Left lung (tissue), 4 donors: ENCODE measurements at regions not wholly inside any gene's neighbourhood (a gene's known extent, or its start where the extent isn't known, plus 50 kb on each side); places are given as distances from the start of the nearest gene placed in this dataset.

ENCODE experiments used
- ATAC-seq: fragments of 200-7000 bp; cut with Tn5 transposase; one replicate; pipeline ENCODE4 v1.9.1; 2020; ENCODE audit warnings: moderate library complexity
- DNase-seq, 4 donors: peaks; one replicate each; pipeline ENCODE4 v3.0.0-alpha.2; 2013 to 2020
- H3K27ac ChIP-seq, 2 donors: fragments of 200-600 bp; sonication (generic) in 1 of 2; one replicate each; pipeline versions ENCODE4 v1.5.0 to v1.8.0; 2020 to 2021
- H3K27me3 ChIP-seq, 2 donors: fragments of 200-600 bp; sonication (generic) in 1 of 2; one replicate each; pipeline versions ENCODE4 v1.5.0 to v1.8.0; 2020 to 2021
- H3K36me3 ChIP-seq, 2 donors: fragments of 200-600 bp; sonication (generic) in 1 of 2; one replicate each; pipeline versions ENCODE4 v1.5.0 to v1.8.0; 2020 to 2021
- H3K4me1 ChIP-seq, 2 donors: fragments of 200-600 bp; one replicate each; pipeline ENCODE4 v1.8.0; 2021
- H3K4me3 ChIP-seq, 2 donors: fragments of 200-600 bp; sonication (generic) in 1 of 2; one replicate each; pipeline versions ENCODE4 v1.5.0 to v1.8.0; 2020 to 2021; ENCODE audit warnings: mild to moderate bottlenecking in 1 of 2
- H3K9me3 ChIP-seq, 2 donors: fragments of 200-600 bp; sonication (generic) in 1 of 2; one replicate each; pipeline versions ENCODE4 v1.5.0 to v1.8.0; 2020 to 2021
- CTCF ChIP-seq, 2 donors: fragments of 200-600 bp; sonication (generic) in 1 of 2; IDR thresholded peaks; one replicate each; pipeline versions ENCODE4 v1.5.0 to v1.8.0; 2021; ENCODE audit warnings: antibody characterized with exemption in 2 of 2
- intact Hi-C, 2 donors: fragments of 100-400 bp; cut with DNase I; formaldehyde crosslinking; loops; one replicate each; pipeline versions ENCODE4 v1.11.2 to v1.14.2; 2022
- donor health status: DM: no; HTN: yes; CAD: no.
- donor health status: DM: no; HTN: no; CAD: no.

GRCh38 chr13:53863520-53863919 is 834.9 kb downstream of the OLFM4 start:
- DNase-seq (no peak), ATAC-seq (no peak)
- no peak overlapping the region for H3K27ac ChIP-seq
- no peaks in the 10 kb centered on the region for H3K36me3 ChIP-seq
- H3K9me3 ChIP-seq, result no peaks in the 10 kb centered on the region
- H3K4me3 ChIP-seq, result no peak overlapping the region
- TF ChIP-seq CTCF (IDR thresholded peaks at IDR 0.05), result no peak
- H3K27me3 ChIP-seq, result no peaks in the 10 kb centered on the region
- intact Hi-C loops, result no loop called here
- no peaks in the 10 kb centered on the region for H3K4me1 ChIP-seq

DNA sequence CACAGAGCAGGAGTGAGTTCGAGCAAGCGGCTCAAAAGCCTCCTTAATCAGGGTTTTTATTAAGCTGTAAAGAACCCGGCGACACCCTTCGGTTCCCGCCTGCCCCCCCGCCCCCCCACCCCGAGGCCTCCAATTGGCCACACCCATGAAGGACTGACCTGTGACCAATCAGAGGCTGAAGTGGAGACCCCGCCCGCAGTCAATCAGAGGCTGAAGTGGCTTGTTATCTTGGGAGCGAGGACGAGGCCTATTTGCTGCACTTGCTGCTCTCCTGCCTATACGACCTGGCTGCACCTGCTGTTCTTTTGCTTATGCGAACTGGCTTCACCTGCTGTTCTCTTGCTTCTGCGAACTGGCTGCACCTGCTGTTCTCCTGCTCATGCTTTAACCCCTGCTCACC is 844.9 kb downstream of the OLFM4 start:
- Histone ChIP-seq H3K27me3 (no peaks in the 10 kb centered on the region), H3K9me3 (no peaks in the 10 kb centered on the region), H3K36me3 (no peaks in the 10 kb centered on the region), H3K4me3 (no peak overlapping the region), H3K4me1 (no peaks in the 10 kb centered on the region), H3K27ac (no peak overlapping the region)
- DNase-seq (peak in 1 of 4 donors; percentile 31), ATAC-seq (no peak)
- intact Hi-C loops, result no loop called here
- TF ChIP-seq CTCF (IDR thresholded peaks at IDR 0.05), result no peak

GRCh38 chr13:53878861-53879260 is 850.2 kb downstream of the OLFM4 start:
- no peaks in the 10 kb centered on the region for H3K36me3 ChIP-seq
- no peak for DNase-seq
- intact Hi-C loops, result no loop called here
- H3K9me3 ChIP-seq, result no peaks in the 10 kb centered on the region
- no peak for TF ChIP-seq CTCF (IDR thresholded peaks at IDR 0.05)
- no peak overlapping the region for H3K4me3 ChIP-seq
- H3K27ac ChIP-seq, result no peak overlapping the region
- no peak for ATAC-seq
- no peaks in the 10 kb centered on the region for H3K4me1 ChIP-seq
- no peaks in the 10 kb centered on the region for H3K27me3 ChIP-seq

DNA sequence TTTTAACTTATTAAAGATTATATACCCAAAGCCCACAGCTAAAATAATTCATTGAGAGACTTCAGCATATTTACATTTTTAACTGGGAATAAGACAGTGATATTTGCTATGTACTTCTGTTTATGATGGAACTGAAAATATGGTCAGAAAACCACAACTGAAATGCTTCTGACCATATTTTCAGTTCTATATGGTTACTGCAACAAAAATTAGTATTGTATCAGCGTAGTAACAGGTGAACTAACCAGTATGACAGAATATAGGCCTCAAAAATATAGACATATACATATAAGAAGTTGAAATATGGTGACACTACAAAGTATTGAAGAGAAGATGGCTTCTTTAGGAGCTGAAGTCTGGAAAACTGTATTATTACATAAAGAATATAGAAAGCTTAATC is 857.4 kb downstream of the OLFM4 start:
- Histone ChIP-seq H3K9me3 (no peaks in the 10 kb centered on the region), H3K4me1 (no peaks in the 10 kb centered on the region), H3K4me3 (no peak overlapping the region), H3K36me3 (no peaks in the 10 kb centered on the region), H3K27ac (no peak overlapping the region), H3K27me3 (no peaks in the 10 kb centered on the region)
- no peak for TF ChIP-seq CTCF (IDR thresholded peaks at IDR 0.05)
- DNase-seq (no peak), ATAC-seq (no peak)
- intact Hi-C loops, result no loop called here

DNA sequence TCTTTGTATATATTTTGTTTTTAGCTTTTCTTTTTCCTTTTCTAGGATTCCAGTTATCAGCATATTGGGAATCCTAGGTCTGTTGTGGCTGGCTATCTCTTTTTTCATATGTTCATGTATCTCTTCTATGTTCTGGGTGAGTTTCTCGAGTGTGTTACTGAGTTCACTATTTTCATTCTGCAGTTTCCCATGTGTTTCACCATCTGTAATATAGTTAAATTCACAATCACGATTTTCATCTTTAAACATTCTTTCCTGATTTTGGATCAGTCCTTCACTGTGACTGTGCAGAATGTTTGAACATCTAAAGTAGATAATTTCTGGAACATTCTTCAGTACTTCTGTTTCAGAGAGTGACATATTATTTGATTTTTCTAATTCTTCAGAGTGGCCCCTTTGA is 862.1 kb downstream of the OLFM4 start:
- intact Hi-C loops, result no loop called here
- TF ChIP-seq CTCF (IDR thresholded peaks at IDR 0.05), result no peak
- DNase-seq (no peak), ATAC-seq (no peak)
- Histone ChIP-seq H3K27ac (no peak overlapping the region), H3K36me3 (no peaks in the 10 kb centered on the region), H3K4me1 (no peaks in the 10 kb centered on the region), H3K9me3 (no peaks in the 10 kb centered on the region), H3K4me3 (no peak overlapping the region), H3K27me3 (no peaks in the 10 kb centered on the region)
